HG02798 (cell line): ENCODE measurements at regions not wholly inside any gene's neighbourhood (a gene's known extent, or its start where the extent isn't known, plus 50 kb on each side); places are given as distances from the start of the nearest gene placed in this dataset.

ENCODE experiments used
- ATAC-seq: cut with Tn5 transposase; IDR thresholded peaks from one replicate; pipeline ENCODE4 v1.9.1; 2021; ENCODE audit warnings: mild to moderate bottlenecking; ENCODE audit not compliant: unreplicated experiment, poor library complexity

GRCh38 chr13:72537395-72537780 lies 190.0 kb downstream of the MZT1 start:
- no peak for ATAC-seq

- no peak for ATAC-seq
Measured at GRCh38 chr13:72536714-72537394, 190.6 kb downstream of the MZT1 start.

- ATAC-seq = no peak
Measured at GRCh38 chr13:72534951-72535640, 192.3 kb downstream of the MZT1 start.

- no peak for ATAC-seq
Measured at GRCh38 chr13:72530471-72530870, 197.0 kb downstream of the MZT1 start.

GRCh38 chr13:72527333-72527732 lies 200.1 kb downstream of the MZT1 start:
- ATAC-seq = no peak

- ATAC-seq = no peak
Measured at GRCh38 chr13:72523593-72523992, 203.8 kb downstream of the MZT1 start.

GRCh38 chr13:72523049-72523448 lies 204.4 kb downstream of the MZT1 start:
- no peak for ATAC-seq

- ATAC-seq = no peak
Measured at GRCh38 chr13:72521940-72522661, 205.3 kb downstream of the MZT1 start.

GRCh38 chr13:72514146-72514545 lies 213.3 kb downstream of the MZT1 start:
- no peak for ATAC-seq

- ATAC-seq = no peak
Measured at GRCh38 chr13:72508392-72508791, 219.0 kb downstream of the MZT1 start.

GRCh38 chr13:72507416-72508199 lies 219.8 kb downstream of the MZT1 start:
- ATAC-seq = no peak

- no peak for ATAC-seq
Measured at GRCh38 chr13:72506706-72507105, 220.7 kb downstream of the MZT1 start.

- ATAC-seq = no peak
Measured at GRCh38 chr13:72505376-72505775, 222.1 kb downstream of the MZT1 start.

- ATAC-seq = no peak
Measured at GRCh38 chr13:72504131-72504841, 223.1 kb downstream of the MZT1 start.

GRCh38 chr13:72500851-72501250 lies 226.6 kb downstream of the MZT1 start:
- no peak for ATAC-seq

- ATAC-seq = no peak
Measured at GRCh38 chr13:72495681-72496080, 231.7 kb downstream of the MZT1 start.

GRCh38 chr13:72489751-72490150 lies 237.7 kb downstream of the MZT1 start:
- no peak for ATAC-seq

- no peak for ATAC-seq
Measured at GRCh38 chr13:72473321-72473720, 254.1 kb downstream of the MZT1 start.

- ATAC-seq = no peak
Measured at GRCh38 chr13:72469906-72470305, 257.5 kb downstream of the MZT1 start.

- ATAC-seq = no peak
Measured at GRCh38 chr13:72463561-72463960, 263.9 kb downstream of the MZT1 start.
